GM18511 (cell line): ENCODE measurements at regions not wholly inside any gene's neighbourhood (a gene's known extent, or its start where the extent isn't known, plus 50 kb on each side); places are given as distances from the start of the nearest gene placed in this dataset.

ENCODE experiments used
- ATAC-seq: cut with Tn5 transposase; IDR thresholded peaks from one replicate; pipeline ENCODE4 v1.9.1; 2021; ENCODE audit warnings: mild to moderate bottlenecking, moderate library complexity; ENCODE audit not compliant: unreplicated experiment

DNA sequence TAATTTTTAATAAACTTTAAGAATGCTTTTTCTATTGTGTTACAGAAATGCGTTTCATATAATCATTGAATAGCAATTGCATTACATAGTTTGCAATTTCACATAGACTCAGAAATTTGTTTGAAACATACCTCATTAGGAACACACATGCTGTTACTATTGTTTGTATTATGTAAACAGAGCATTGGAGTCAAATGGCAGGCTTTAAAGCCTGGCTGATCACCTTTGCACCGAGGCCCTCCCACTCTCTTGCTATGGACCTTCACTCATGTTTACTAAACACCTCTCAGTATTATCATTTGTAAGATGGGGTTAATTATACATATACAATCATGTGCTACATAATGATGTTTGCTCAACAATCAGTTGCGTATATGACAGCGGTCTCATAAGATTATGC is 203.6 kb upstream of the NPSR1 start:
- ATAC-seq, result no peak

DNA sequence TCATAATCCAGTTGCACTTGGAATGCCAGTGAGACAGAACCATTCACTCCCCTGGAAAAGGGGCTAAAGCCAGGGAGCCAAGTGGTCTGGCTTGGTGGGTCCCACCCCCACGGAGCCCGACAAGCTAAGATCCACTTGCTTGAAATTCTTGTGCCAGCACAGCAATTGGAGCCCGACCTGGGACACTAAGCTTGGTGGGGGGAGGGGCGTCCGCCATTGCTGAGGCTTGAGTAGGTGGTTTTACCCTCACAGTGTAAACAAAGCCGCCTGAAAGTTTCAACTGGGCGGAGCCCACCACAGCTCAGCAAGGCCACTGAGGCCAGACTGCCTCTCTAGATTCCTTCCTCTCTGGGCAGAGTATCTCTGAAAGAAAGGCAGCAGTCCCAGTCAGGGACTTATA is 200.7 kb upstream of the NPSR1 start:
- ATAC-seq, result no peak

DNA sequence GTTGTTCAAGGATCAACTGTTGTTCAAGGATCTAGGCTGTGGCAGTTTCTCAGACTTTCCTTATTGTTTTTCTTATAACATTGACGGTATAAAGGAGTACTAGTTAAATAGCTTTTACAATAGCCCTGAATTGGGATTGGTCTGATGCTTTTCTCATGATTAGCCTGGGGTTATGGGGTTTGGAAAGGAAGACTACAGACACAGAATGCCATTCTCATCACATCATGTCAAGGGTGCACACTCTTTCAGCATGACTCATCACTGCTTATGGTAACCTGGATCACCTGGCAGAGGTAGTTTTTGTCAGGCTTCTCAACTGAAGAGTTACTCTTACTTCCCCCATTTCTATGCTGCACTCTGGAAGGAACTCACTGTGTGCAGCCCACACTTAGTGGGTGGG is 194.2 kb upstream of the NPSR1 start:
- no peak for ATAC-seq

DNA sequence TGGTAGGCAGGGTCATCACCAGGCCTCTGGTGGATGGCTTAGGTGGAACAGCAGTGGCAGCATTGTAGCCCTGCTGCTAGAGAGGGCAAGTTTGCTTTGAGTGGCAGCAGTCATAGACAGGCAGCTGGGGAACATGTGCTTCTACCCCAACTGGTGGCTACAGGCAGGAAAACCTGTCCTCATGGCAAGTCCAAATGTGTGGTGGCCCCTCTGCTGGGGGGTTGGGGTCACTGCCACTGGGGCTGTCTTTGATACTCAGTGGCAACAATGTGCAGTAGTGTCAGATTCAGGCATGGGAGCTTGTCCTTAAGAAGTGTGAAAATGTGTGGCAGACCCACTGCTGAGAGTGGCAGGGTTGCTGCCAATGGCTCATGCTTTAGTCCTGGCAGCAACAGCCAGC is 186.2 kb upstream of the NPSR1 start:
- ATAC-seq, result no peak

DNA sequence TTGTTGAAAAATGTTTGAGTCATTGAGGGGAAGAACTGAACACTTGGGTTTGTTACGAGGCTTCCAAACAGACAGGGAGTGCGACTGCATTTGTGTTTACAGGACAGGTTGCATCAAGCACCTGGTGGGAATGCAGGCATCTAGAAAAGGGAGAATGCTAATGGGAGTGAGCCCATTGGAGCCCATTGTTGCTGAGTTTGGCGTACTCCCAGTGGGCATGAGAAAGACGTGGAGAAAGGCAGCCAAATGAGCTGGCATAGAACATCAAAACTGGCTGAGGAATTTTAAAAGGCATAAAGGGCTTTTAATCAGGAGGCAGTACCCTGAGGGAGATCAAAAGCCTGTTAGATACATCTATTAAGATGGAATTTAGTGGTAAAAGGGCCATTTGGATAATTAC is 171.6 kb upstream of the NPSR1 start:
- no peak for ATAC-seq

DNA sequence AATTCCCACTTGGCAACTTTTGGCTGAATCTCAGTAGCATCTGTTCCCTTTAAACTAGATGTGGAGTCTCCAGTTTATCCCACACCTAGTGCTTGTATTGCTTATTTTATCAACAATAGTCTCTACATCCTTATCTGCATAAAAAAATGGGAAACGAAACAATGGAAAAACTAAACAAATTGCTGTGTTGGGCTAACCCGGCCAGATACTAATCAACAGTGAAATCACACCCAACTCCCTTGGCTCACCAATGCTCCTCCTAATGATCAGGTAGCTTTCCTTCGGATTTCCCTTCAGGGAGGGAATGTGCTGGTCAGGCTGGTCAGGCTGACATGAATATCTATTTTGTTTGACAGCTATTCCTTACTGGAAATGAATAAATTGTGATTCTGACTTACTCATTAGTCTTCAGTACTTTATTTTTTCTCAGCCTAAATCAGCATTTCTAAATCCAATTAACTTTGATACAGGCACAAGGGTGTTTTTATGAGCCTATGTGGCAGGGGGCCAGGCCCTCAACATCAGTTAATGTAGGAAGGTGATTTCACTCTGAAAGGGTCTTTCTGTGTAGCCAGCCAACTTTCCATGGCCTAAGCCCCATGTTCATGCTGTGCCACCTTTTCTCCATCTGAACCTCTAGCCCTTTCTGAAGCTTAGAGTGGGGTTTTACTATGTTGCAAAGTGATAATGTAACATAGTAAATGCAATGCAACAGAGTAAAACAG is 170.5 kb upstream of the NPSR1 start:
- ATAC-seq, result no peak

DNA sequence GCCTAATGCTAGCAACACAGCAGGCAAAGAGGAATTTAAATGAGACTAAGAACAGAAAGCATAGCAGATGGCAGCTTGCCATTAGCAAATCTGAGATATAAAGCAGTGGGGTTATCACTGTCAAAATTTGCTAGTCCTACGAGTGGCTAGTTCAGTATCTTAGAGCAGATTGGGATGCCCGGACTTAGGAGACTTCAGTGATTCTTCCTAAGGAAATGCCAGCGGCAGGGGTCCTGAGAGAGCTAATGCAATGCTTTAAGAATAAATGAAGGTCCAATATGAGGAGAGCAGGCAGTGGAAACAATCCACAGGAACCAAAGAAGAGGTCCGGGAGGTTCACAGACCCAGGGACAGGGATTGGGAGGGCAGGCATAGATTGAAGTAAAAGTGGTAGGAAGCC is 169.3 kb upstream of the NPSR1 start:
- no peak for ATAC-seq

DNA sequence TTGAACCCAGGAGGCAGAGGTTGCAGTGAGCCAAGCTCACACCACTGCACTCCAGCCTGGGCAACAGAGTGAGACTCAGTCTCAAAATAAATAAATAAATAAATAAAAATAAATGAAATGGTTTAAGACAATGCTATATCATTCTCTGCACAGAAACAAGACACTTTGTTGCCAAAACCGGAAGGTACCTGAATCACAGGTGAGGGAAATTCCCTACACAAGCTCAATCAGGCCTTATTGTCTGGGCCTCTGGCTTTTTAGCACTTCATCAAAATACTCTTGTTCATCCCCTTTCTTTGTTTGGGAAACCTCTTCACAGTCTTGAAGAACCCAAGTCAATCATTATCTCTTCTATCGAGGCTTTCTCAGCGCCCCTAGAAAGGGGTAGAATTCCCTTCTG is 166.1 kb upstream of the NPSR1 start:
- ATAC-seq, result no peak

DNA sequence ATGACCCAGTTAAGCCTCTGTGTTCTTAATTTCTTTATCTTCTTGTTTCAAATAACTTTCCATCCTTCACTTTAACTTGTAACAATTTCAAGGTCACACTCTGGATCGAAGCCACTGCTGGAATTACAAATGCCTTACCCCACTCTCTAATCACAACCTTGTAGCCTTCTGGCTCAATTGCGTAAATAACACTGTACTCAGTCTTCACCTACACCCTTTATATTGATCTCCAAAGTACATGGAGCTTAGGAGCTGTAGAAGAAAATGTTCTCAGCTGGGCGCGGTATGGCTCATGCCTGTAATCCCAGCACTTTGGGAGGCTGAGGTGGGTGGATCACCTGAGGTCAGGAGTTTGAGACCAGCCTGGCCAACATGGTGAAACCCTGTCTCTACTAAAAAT is 164.3 kb upstream of the NPSR1 start:
- ATAC-seq, result no peak

DNA sequence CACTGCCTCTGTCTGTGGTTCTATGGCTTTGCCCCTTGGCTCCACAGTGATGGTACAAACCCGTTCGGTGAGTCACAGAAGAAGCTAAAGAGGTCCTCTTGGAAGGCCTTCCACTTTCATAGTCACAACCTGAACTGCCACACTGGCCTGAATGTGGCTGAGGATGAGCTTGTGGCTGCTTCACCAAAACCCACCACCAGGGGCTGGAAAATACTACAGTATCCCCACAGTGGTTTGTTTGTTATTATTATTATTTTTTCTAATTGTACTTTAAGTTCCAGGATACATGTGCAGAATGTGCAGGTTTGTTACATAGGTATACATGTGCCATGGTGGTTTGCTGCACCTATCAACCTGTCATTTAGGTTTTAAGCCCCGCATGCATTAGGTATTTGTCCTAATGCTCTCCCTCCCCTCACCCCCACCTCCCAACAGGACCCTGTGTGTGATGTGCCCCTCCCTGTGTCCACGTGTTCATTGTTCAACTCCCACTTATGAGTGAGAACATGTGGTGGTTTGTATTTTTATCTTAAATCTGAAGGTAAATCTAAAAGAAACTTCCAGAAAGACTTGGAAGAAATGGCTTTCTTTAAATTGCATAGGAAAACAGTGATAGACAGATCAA is 160.8 kb upstream of the NPSR1 start:
- ATAC-seq, result no peak

DNA sequence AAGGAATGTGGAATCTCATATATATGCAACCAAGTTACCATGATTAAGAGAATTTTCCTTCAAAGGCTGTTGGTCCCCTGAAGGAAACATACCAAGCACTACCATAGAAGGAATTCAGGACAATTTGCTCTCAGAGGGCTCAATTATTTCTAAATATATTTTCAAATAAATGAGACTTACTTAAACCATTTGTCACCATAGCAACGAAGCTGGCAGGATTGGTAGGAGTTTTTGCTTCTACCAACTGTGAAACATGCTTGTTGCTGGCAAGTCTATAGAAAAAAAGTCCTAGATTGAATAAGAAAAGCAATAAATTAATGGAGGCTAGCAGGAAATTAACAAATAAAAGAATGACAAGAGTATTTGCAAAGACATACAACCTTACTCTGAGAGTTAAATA is 156.9 kb upstream of the NPSR1 start:
- no peak for ATAC-seq

DNA sequence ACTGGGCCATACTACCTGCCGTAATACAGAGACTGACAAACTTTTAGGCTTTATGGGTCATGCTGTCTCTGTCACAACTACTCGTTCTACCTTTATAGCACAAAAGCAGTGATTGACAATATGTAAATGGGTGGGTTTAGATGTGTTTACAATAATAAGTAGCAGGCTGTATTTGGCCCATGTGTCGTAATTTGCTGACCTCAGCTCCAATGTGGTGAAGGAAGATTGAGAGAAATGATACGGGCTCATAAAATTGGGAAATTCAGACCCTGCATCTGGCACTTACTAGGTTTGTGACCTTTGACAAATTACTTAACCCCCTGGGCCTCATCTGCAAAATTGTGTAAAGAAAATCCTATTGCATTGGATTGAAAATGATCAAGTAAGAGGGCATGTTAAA is 150.8 kb upstream of the NPSR1 start:
- no peak for ATAC-seq

DNA sequence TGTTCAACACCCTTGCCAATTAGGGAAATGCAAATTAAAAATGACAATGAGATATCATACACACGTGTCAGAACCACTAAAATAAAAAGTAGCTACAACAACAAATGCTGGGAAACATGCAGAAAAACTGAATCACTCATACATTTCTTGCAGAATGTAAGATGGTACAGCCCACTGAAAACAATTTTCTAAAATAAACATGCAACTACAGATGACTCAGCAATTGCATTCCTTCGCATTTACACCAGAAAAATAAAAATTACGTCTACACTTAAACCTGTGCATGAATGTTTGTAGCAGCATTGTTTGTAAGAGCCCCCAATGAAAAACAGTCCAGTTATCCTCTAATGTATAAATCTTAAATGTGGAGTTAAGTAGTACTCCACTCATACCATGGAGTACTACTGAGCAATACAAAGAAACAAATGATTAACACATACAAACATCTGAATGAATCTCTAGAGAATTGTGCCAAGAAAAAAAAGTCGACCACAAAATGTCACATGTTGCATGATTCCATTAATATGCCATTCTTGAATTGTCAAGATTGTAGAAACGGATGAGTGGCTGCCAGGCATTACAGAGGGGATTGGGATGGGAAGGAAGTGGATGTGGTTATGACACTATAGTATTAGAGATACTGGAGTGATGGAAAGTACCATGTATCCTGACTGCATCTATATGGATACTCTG is 134.6 kb upstream of the NPSR1 start:
- no peak for ATAC-seq

DNA sequence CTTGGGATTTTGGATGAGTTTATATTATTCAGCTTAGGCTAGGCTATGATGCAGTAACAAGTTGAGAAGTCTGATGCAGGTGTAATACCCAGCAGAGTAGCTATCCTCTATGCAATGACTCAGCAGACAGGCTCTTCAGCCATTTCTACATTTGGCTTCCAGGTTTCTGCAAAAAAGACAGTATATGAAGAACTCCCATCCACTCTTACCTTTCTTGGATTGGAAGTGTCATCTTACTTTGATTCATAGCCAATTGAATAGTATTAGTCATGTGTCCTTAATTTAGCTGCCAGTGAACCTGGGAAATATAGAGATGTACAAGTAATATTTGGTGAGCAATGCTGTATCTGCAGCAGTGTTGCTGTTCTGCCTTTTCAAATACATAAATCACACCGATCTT is 127.8 kb upstream of the NPSR1 start:
- ATAC-seq, result no peak

DNA sequence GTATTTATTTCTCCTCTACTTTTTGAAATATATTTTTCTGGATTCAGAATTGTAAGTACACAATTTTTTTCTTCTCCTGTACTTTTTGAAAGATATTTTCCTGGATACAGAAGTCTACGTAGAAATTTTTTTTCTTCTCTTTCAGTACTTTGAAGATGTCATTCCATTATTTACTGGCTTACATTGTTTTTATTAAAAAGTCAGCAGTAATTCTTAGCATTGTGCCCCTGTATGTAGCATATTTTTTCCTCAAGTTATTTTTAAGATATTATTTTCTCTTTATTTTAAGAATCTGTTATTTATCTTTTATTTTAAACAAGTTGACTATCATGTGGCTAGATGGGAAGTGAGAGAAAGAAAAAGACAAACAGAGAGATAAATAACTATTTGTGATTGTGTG is 119.0 kb upstream of the NPSR1 start:
- ATAC-seq, result no peak

DNA sequence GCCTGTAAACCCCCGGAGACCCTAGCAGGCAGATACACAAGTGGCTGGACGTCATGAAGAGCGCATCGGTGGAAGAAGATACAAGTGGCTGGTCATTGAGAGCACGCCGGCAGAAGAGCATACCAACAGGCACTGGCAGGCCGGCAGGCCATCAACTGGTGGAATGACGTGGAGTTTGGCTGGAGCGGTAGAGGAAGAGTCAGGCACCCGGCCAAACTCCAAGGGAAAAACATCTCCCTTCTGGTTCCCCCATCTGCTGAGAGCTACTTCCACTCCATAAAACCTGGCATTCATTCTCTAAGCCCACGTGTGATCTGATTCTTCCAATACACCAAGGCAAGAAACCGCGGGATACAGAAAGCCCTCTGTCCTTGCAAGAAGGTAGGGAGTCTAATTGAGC is 113.4 kb upstream of the NPSR1 start:
- ATAC-seq, result no peak

DNA sequence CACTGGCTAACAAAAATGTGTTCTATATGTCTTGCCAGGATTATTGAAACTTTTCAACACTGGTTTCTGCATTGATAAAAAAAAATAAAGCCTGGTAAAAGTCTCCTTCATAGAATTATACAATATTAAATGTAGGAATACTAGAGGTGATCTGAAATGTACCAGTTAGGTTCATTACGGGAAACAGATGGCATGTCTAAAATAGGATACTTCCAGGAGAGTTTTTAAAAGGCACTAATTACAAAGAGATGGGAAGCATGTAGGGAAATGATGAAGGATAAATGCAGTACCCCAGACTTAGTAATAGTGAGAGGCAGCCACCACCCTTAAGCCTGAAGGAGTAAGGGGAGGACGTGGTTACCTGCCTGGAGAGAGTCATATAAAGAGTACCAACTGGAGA is 107.0 kb upstream of the NPSR1 start:
- ATAC-seq, result no peak

DNA sequence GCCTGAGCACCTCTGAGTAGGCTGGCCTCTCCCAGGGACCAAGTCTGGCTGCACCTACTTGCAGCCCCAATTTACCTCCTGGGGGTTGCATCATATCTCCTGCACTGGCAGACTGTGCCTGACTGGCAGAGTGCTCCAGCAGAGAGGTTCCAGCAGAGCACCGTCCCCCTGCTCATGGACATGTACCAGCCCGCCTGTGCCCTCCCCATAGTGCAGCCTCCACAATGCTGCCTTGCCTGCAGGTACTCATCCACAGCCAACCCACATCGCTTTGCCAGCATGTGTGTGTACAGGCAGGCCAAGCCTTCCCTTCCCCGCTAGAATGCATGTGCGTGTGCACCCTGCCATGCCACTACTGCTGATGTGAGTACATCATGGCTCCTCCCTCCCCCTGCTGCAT is 105.5 kb upstream of the NPSR1 start:
- ATAC-seq, result no peak

DNA sequence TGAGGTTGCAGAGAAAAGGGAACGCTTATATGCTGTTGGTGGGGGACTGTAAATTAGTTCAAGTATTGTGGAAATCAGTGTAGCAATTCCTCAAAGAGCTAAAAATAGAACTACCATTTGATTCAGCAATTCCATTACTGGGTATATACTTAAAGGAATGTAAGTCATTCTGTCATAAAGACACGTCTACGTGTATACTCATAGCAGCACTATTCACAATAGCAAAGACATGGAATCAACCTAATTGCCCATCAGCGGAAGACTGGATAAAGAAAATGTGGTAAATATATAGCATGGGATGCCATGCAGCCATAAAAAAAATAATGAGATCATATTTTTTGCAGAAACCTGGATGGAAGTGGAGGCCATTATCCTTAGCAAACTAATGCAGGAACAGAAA is 100.0 kb upstream of the NPSR1 start:
- ATAC-seq, result no peak

DNA sequence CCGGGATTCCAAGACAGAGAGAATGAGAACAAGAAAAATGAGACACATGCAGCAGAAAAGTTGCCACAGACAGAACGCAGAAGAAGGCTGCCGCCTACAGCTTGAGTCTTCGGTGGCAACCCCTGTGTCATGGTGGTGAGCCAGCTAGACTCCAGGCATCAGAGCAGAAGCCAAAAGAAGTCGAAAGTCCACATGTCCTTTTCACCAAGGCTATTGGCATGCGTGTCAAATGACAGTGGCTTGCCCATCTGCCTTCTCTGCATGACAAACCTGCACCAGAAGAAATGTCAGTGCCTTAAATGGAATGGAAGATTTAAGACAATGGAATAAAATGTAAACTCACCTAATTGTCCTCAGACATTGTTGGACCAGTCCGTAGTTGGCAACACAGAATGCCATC is 93.9 kb upstream of the NPSR1 start:
- ATAC-seq, result no peak

DNA sequence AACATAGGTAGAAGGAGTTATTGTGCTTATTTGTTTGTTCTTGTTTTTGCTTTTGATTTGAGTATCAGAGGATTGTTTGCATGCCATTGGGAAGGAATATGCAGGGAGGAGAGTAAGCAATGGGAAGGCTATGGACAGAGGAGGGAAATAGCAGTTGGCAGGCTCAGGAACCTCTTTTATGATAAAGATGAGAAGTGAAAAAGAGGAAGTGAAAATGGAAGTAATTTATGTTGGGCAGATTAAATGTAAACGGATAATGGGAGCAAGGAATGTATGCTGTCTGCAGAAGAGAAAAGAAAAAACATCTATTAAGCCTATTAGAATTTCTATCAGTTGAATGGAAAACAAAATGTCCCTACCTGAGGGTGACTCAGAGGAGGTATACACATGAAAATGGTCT is 90.1 kb upstream of the NPSR1 start:
- ATAC-seq, result peak; percentile 48

DNA sequence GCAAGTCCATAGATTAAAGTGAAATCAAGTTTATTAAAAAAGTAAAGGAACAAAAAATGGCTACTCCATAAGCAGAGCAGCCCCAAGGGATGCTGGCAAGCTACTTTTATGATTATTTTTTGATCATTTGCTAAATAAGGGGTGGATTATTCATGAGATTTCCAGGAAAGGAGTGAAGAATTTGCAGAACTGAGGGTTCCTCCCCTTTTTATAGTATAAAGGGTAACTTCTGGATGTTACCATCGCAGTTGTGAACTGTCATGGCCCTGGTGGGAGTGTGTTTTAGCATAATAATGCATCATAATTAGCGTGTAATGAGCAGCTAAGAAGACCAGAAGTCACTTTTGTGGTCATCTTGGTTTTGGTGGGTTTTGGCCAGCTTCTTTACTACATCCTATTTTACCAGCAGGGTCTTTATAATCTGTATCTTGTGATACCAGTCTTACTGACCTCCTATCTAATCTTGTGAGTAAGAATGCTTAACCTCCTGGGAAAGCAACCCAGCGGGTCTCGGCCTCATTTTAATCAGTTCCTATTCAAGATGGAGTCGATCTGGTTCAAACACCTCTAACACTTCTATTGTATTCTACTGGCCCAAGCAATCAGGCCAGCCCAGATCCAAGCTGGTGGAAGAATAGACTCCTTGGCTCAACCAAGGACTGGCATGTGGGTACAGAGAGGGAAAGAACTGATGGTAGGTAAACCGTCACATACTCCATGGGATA is 87.9 kb upstream of the NPSR1 start:
- ATAC-seq, result no peak
